HepG2 (cell line): ENCODE measurements at regions not wholly inside any gene's neighbourhood (a gene's known extent, or its start where the extent isn't known, plus 50 kb on each side); places are given as distances from the start of the nearest gene placed in this dataset.

Source experiments
- ATAC-seq: fragments of 200-7000 bp; cut with Tn5 transposase; 3 replicates; pipeline ENCODE4 v1.9.1; 2020; ENCODE audit warnings: mild to moderate bottlenecking, moderate library complexity
- BruUV-seq: library from RNA; stranded (reverse); fragments of 400-500 nt; replicated peaks from 2 replicates; lab custom pipeline; 2021; lab: Mats Ljungman, UMichigan
- CTCF ChIA-PET: fragments of 300-600 bp; formaldehyde crosslinking; extraction: SDS; loops from one replicate; lab custom pipeline; 2021; ENCODE audit warnings: low total read pairs, inconsistent platforms, low intra/inter-chr PET ratio; lab: Yijun Ruan, JAX
- POLR2A ChIA-PET: fragments of 350-600 bp; sonication (Branson Sonifier 250); formaldehyde crosslinking; loops from one replicate; lab custom pipeline; 2020; ENCODE audit warnings: antibody characterized with exemption, inconsistent platforms; lab: Yijun Ruan, JAX
- DNase-seq: peaks from one replicate; pipeline ENCODE4 v3.0.0-alpha.2; 2015; ENCODE audit warnings: low spot score
- FAIRE-seq: peaks from 3 replicates; lab custom pipeline; 2011; peaks lifted over from hg19 to GRCh38; lab: Jason Lieb, UNC
- H2AFZ ChIP-seq: one replicate; pipeline ENCODE4 v1.6.1; 2011; ENCODE audit warnings: low read length, inconsistent platforms
- H3K27ac ChIP-seq: fragments of 300-600 bp; 3 replicates; pipeline ENCODE4 v1.8.0; 2011; ENCODE audit warnings: mixed run types, mild to moderate bottlenecking, mixed read lengths, low read length, inconsistent platforms; ENCODE audit not compliant: insufficient read depth; ENCODE audit errors: extremely low read length
- H3K27me3 ChIP-seq, 2 experiments: fragments of 200-600 bp in 1 of 2; 2 replicates in 1 of 2; 3 replicates in 1 of 2; pipeline versions ENCODE4 v1.6.0 to v1.8.0; 2011; ENCODE audit warnings: low read length in 2 of 2, mild to moderate bottlenecking in 2 of 2, moderate library complexity in 2 of 2, inconsistent platforms in 1 of 2; ENCODE audit not compliant: insufficient read depth in 2 of 2, control insufficient read depth in 1 of 2
- H3K36me3 ChIP-seq, 2 experiments: fragments of 200-600 bp in 1 of 2; replicated peaks in 1 of 2; 2 replicates in 1 of 2; 3 replicates in 1 of 2; pipeline versions ENCODE4 v1.5.1 to v1.8.0; 2011; ENCODE audit warnings: low read length in 2 of 2, inconsistent platforms in 1 of 2; ENCODE audit not compliant: insufficient read depth in 2 of 2, control insufficient read depth in 1 of 2
- H3K4me1 ChIP-seq: 2 replicates; pipeline ENCODE4 v1.5.1; 2012; ENCODE audit warnings: low read length, inconsistent platforms; ENCODE audit not compliant: insufficient read depth
- H3K4me2 ChIP-seq: 2 replicates; pipeline ENCODE4 v1.6.0; 2011; ENCODE audit warnings: low read depth, low read length, inconsistent platforms
- H3K4me3 ChIP-seq, 3 experiments: fragments of 200-600 bp in 1 of 3; sonication (generic), shearing (Covaris generic) in 1 of 3; replicated peaks in 1 of 3; 2 replicates each; pipeline ENCODE4 v1.5.1; 2011 to 2016; ENCODE audit warnings: low read length in 3 of 3, inconsistent platforms in 2 of 3, low read depth in 2 of 3, mild to moderate bottlenecking in 2 of 3, control low read depth in 1 of 3, mixed read lengths in 1 of 3; ENCODE audit not compliant: insufficient read depth in 1 of 3
- H3K79me2 ChIP-seq: one replicate; pipeline ENCODE4 v1.6.1; 2011; ENCODE audit warnings: low read length, inconsistent platforms; ENCODE audit not compliant: insufficient read depth
- H3K9ac ChIP-seq: 2 replicates; pipeline ENCODE4 v1.6.0; 2011; ENCODE audit warnings: mild to moderate bottlenecking, low read depth, low read length, inconsistent platforms; ENCODE audit not compliant: insufficient read depth
- H3K9me3 ChIP-seq: 2 replicates; pipeline ENCODE4 v1.5.1; 2012; ENCODE audit warnings: mild to moderate bottlenecking, low read length
- H4K20me1 ChIP-seq: 2 replicates; pipeline ENCODE4 v1.6.0; 2011; ENCODE audit warnings: inconsistent platforms, mild to moderate bottlenecking, low read length, moderate library complexity; ENCODE audit not compliant: insufficient read depth
- CEBPB ChIP-seq: IDR thresholded peaks from 2 replicates; pipeline ENCODE4 v1.6.1; 2011; ENCODE audit warnings: low read depth, low read length, improper control_type of control experiment, borderline replicate concordance
- CENPX ChIP-seq: sonication (generic); formaldehyde crosslinking; IDR thresholded peaks from 2 replicates; pipeline ENCODE4 v1.9.0; 2021; ENCODE audit warnings: mild to moderate bottlenecking, missing genetic modification reagents, moderate library complexity
- FOXM1 ChIP-seq: sonication (generic); formaldehyde crosslinking; IDR thresholded peaks from 2 replicates; pipeline ENCODE4 v1.5.0; 2020; ENCODE audit warnings: missing genetic modification reagents
- KDM5A ChIP-seq: fragments of 200-600 bp; sonication (generic); IDR thresholded peaks from 2 replicates; pipeline ENCODE4 v1.7.0; 2018; ENCODE audit warnings: antibody characterized with exemption, mild to moderate bottlenecking, low read length, borderline replicate concordance
- MEIS2 ChIP-seq: sonication (generic); formaldehyde crosslinking; IDR thresholded peaks from 2 replicates; pipeline ENCODE4 v1.9.0; 2021; ENCODE audit warnings: mild to moderate bottlenecking, missing genetic modification reagents
- MLLT10 ChIP-seq: sonication (generic); formaldehyde crosslinking; IDR thresholded peaks from 2 replicates; pipeline ENCODE4 v1.4.0; 2020; ENCODE audit warnings: missing genetic modification reagents
- MTF1 ChIP-seq: sonication (generic); formaldehyde crosslinking; IDR thresholded peaks from 2 replicates; pipeline ENCODE4 v1.5.0; 2020; ENCODE audit warnings: missing genetic modification reagents
- MXD1 ChIP-seq: sonication (generic); formaldehyde crosslinking; IDR thresholded peaks from 2 replicates; pipeline ENCODE4 v1.4.0; 2020; ENCODE audit warnings: mild to moderate bottlenecking, missing genetic modification reagents
- NFATC3 ChIP-seq: sonication (generic); formaldehyde crosslinking; IDR thresholded peaks from 2 replicates; pipeline ENCODE4 v1.5.1; 2020; ENCODE audit warnings: mild to moderate bottlenecking, missing genetic modification reagents
- RORA ChIP-seq: sonication (generic); formaldehyde crosslinking; IDR thresholded peaks from 2 replicates; pipeline ENCODE4 v1.5.0; 2020; ENCODE audit warnings: mild to moderate bottlenecking, missing genetic modification reagents, moderate library complexity
- SPEN ChIP-seq: sonication (generic); formaldehyde crosslinking; IDR thresholded peaks from 2 replicates; pipeline ENCODE4 v1.5.1; 2020; ENCODE audit warnings: low read depth, mild to moderate bottlenecking, missing genetic modification reagents
- TAF1 ChIP-seq: sonication (generic); formaldehyde crosslinking; IDR thresholded peaks from 2 replicates; pipeline ENCODE4 v1.4.0; 2020; ENCODE audit warnings: missing genetic modification reagents
- USF2 ChIP-seq, 2 experiments: sonication (generic) in 1 of 2; formaldehyde crosslinking in 1 of 2; IDR thresholded peaks; 2 replicates each; pipeline versions ENCODE4 v1.5.1 to v1.6.1; 2011 to 2020; ENCODE audit warnings: borderline replicate concordance in 1 of 2, low read depth in 1 of 2, low read length in 1 of 2, mild to moderate bottlenecking in 1 of 2, missing genetic modification reagents in 1 of 2, moderate library complexity in 1 of 2
- WGBS: methylation state at CpG from one replicate; pipeline ENCODE4 v1.1.6; 2017; ENCODE audit warnings: low lambda C conversion rate; 5-methylcytosine and 5-hydroxymethylcytosine counted together
- in situ Hi-C: cut with HindIII; loops from 2 replicates; pipeline ENCODE4 v1.10.0; 2017; ENCODE audit warnings: low pct_unique_long_range_greater_than_20kb; ENCODE audit not compliant: extremely low pct_ligation_motif_present
- intact Hi-C: fragments of 100-400 bp; cut with micrococcal nuclease; formaldehyde crosslinking; loops from one replicate; pipeline ENCODE4 v1.10.0; 2022; ENCODE audit not compliant: unreplicated experiment

GRCh38 chr4:162977788-162978187, 188.9 kb downstream of the NAF1 start:
- in situ Hi-C loops (no loop called here), intact Hi-C loops (no loop called here)
- ChIA-PET POLR2A (no interaction called here), CTCF (no interaction called here)
- H2AFZ ChIP-seq: no peak overlapping the region
- no peaks in the 10 kb centered on the region for H3K79me2 ChIP-seq
- BruUV-seq: no TSS peak
- no peak overlapping the region for H3K9ac ChIP-seq
- no peak for TF ChIP-seq CENPX (CRISPR knock-in tag)
- no peak for TF ChIP-seq USF2 (IDR thresholded peaks at IDR 0.05; ENCODE audit: low read depth, low read length)
- TF ChIP-seq USF2 (CRISPR knock-in tag; IDR thresholded peaks at IDR 0.05; ENCODE audit: borderline replicate concordance): no peak
- no peak for TF ChIP-seq MTF1
- no peak for TF ChIP-seq RORA (CRISPR knock-in tag)
- no peak for TF ChIP-seq TAF1 (CRISPR knock-in tag)
- no peak for TF ChIP-seq MXD1 (CRISPR knock-in tag)
- TF ChIP-seq MEIS2 (CRISPR knock-in tag): no peak
- no peak for TF ChIP-seq CEBPB
- TF ChIP-seq FOXM1 (CRISPR knock-in tag): no peak
- TF ChIP-seq KDM5A: no peak
- TF ChIP-seq SPEN (CRISPR knock-in tag): no peak
- TF ChIP-seq MLLT10 (CRISPR knock-in tag): no peak
- TF ChIP-seq NFATC3 (CRISPR knock-in tag): no peak
- 0% methylated on average over 2 of the region's 2 CpGs for WGBS
- H3K4me1 ChIP-seq: no peaks in the 10 kb centered on the region
- H3K4me2 ChIP-seq: no peak overlapping the region
- DNase-seq (no peak), FAIRE-seq (no peak), ATAC-seq (no peak)
- no peaks in the 10 kb centered on the region for H3K9me3 ChIP-seq
- no peaks in the 10 kb centered on the region for H4K20me1 ChIP-seq
- no peaks in the 10 kb centered on the region for H3K36me3 ChIP-seq
- H3K27me3 ChIP-seq: no peaks in the 10 kb centered on the region
- H3K4me3 ChIP-seq: no peak overlapping the region
- no peak overlapping the region for H3K27ac ChIP-seq
